NCI-H226 (cell line): ENCODE measurements at regions not wholly inside any gene's neighbourhood (a gene's known extent, or its start where the extent isn't known, plus 50 kb on each side); places are given as distances from the start of the nearest gene placed in this dataset.
A peak's percentile ranks its signal among the peaks of the same experiment; 100 is the strongest.
"Not testable (repeated sequence)": the region's sequence is repeated elsewhere in the genome, so short reads cannot be mapped to it uniquely, and the experiment has no call there.

ENCODE experiments used
- DNase-seq: peaks from one replicate; pipeline ENCODE4 v3.0.0-alpha.2; 2015

DNA sequence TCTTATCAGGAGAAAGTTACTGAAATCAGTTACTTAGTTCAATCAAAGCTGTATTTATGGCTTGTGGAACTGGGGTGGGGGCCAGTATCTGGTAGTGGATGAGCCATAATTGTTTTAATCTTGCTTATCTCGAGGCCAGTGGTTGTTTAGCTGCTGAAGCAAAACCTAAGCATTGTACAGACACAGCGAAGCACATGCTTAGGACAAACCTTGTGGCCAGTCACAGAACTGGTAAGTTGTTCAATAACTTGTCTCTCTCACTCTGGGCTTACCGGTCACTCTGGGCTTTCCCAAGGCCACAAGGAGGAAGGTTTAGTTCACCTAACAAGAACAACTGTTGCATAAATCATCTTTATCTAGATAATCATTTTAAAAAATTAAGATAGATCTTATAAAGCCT lies 296.6 kb upstream of the NETO1 start:
- no peak for DNase-seq

GRCh38 chr18:73163236-73163635 lies 295.4 kb upstream of the NETO1 start:
- no peak for DNase-seq

GRCh38 chr18:73156117-73156516 lies 288.3 kb upstream of the NETO1 start:
- no peak for DNase-seq

GRCh38 chr18:73153271-73153670 lies 285.5 kb upstream of the NETO1 start:
- DNase-seq = peak; percentile 41

- DNase-seq = no peak
Measured at GRCh38 chr18:73151086-73151485, 283.3 kb upstream of the NETO1 start.

- DNase-seq = no peak
Measured at GRCh38 chr18:73150199-73150598, 282.4 kb upstream of the NETO1 start.

DNA sequence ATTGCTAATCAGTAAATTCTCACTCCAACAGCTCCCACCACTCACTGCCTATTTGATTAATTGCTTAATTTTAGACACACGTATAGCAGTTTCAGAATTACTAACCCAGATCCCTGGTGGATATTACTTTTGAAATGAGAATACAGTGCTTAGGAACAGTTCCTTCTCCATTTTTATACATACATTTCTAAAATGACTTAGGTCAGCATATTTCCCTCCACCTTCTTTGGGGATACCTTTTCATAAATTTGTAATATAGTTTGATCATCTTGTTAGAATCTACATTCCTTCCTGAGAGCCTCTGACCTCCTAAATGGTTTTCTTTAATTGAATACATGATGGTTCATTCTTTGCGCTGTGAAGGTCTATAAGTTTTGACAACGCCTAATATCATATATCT lies 279.8 kb upstream of the NETO1 start:
- no peak for DNase-seq

GRCh38 chr18:73144030-73144429 lies 276.2 kb upstream of the NETO1 start:
- DNase-seq = no peak

DNA sequence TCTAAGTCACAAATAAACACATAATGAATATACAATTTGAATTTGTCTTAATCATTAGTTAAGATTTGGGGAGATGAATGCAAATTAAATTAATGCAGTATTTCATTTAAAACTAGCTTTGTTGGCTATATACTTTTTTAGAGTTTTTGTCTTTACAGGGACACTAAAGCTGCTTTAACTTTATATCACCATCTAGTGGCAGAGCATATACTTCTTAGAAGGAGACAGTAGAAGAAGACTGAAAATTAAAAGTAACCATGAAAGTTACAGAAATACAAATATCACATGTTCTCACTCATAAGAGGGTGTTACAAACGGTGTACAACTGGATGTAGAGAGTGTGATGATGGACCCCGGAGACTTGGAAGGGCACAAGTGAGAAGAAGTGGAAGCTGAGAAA lies 268.3 kb upstream of the NETO1 start:
- no peak for DNase-seq

GRCh38 chr18:73124175-73124574 lies 256.4 kb upstream of the NETO1 start:
- peak; percentile 22 for DNase-seq

- DNase-seq = no peak
Measured at GRCh38 chr18:73121207-73121606, 253.4 kb upstream of the NETO1 start.

DNA sequence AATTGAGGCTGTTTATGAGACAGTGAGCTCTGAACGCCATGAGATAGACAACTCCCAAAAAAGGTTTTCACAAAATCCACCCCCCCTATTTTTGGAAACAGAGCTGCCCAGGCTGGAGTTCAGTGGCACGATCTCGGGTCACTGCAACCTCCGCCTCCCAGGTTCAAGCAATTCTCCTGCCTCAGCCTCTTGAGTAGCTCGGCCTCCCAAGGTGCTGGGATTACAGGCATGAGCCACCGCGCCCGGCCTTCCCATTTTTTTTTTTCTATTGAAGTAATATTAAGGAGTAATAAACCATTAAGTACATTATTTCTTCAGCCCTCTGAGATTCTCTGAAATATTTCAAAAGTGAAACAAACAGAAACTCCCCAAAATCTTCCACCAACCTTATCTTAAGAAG lies 252.8 kb upstream of the NETO1 start:
- DNase-seq = no peak

GRCh38 chr18:73119574-73119973 lies 251.8 kb upstream of the NETO1 start:
- DNase-seq = no peak

DNA sequence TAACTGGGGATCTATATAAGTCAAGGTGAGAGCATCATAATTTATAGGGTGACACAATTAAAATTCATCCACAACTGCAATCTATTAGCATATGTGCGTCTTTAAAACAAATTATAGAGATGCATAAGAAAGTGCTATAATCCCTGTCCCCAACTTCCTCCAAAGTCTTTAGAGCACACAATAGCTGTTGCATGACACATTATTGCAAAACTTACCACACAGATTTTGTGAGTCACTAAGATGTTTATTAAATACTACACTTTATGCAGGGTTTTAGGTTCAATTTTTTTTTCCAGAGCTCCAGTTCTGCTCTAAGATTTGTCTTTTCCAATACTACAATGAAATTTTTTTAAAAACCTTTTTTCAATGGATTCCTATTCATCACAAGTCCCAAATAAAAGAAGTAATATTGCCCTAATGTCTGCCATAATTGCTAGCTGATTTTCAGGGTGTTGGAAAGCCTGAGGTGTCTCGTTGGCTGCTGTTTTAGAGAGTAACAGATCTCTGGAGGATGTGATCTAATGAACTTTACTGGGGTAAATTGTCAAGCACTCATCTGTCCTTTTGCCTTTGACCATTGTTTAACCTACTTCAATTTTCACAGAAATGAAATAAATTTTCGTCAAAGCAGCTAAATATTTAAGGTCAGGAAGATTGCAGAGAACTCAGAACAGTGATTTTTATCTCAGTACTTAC lies 250.5 kb upstream of the NETO1 start:
- no peak for DNase-seq

- no peak for DNase-seq
Measured at GRCh38 chr18:73110307-73110706, 242.5 kb upstream of the NETO1 start.

GRCh38 chr18:73101977-73102376 lies 234.2 kb upstream of the NETO1 start:
- no peak for DNase-seq

GRCh38 chr18:73101491-73101890 lies 233.7 kb upstream of the NETO1 start:
- DNase-seq = not testable (repeated sequence)

- DNase-seq = no peak
Measured at GRCh38 chr18:73099759-73100158, 232.0 kb upstream of the NETO1 start.

- DNase-seq = no peak
Measured at GRCh38 chr18:73093687-73094250, 226.0 kb upstream of the NETO1 start.

DNA sequence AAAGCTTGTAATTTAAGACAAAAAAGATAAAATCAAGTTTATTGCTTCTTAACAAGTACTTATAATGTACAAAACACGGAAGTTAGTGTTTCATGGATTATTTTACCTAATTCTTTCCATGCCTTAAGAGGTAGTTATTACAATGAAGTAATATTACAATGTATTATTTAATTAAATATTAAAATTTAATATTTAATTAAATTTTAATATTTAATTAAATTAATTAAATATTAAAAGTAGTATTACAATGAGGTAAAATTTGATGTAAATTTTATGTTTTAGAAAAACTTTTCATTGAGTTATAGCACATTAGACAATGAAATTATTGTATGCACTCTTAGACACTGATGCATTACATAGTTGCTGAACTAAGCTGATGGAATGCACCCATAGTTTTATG lies 220.7 kb upstream of the NETO1 start:
- DNase-seq = no peak

- no peak for DNase-seq
Measured at GRCh38 chr18:73087282-73087977, 219.6 kb upstream of the NETO1 start.

- DNase-seq = no peak
Measured at GRCh38 chr18:73079920-73080319, 212.1 kb upstream of the NETO1 start.

DNA sequence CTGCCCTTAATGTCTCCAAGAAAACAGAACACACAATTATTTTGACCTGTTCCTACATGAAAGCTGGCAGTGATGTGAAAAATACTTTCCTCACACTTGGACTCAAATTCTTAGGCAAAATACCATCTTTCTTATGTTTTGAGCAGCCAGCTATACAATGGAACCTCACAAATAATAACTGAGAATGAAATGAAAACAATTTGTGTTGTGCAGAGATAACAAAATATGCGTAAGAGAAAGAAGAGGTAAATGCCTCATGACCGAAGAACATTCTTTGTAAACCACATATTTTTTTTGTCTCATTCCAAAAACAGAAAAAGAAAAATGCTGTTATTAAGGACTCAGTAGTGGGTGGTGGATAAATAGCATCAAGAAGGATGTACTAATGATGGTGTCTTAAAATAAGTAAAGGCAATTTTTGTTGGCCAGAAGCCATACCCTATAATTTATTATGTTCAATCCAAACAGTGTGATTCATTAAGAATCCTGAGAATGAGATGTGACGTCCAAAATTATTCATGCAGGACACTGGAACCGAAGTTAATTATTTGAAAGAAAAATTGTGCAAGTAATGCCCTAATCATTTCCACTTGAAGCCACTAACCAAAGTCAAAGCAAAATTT lies 193.0 kb upstream of the NETO1 start:
- DNase-seq = no peak

GRCh38 chr18:73059280-73059679 lies 191.5 kb upstream of the NETO1 start:
- no peak for DNase-seq
